Pancreas (tissue), 10 donors: ENCODE measurements at regions not wholly inside any gene's neighbourhood (a gene's known extent, or its start where the extent isn't known, plus 50 kb on each side); places are given as distances from the start of the nearest gene placed in this dataset.

Experiments used
- ATAC-seq, 4 donors: fragments of 200-7000 bp; cut with Tn5 transposase; one replicate each; pipeline versions ENCODE4 v1.8.0 to v1.9.1; 2020; ENCODE audit warnings: mild to moderate bottlenecking in 4 of 4, moderate library complexity in 4 of 4
- DNase-seq, 6 donors: peaks; one replicate each; pipeline ENCODE4 v3.0.0-alpha.2; 2020
- FAIRE-seq: peaks from 2 replicates; lab custom pipeline; 2012; peaks lifted over from hg19 to GRCh38; lab: Jason Lieb, UNC
- H3K27ac ChIP-seq, 4 donors: fragments of 200-600 bp; sonication (generic); 1 replicate in 3 of 4; 2 replicates in 1 of 4; pipeline versions ENCODE4 v1.5.0 to v1.8.0; 2020
- H3K27me3 ChIP-seq, 4 donors: fragments of 200-600 bp; one replicate each; pipeline ENCODE4 v1.8.0; 2021
- H3K36me3 ChIP-seq, 3 donors: fragments of 200-600 bp; sonication (generic) in 1 of 3; one replicate each; pipeline versions ENCODE4 v1.5.0 to v1.8.0; 2020 to 2021
- H3K4me1 ChIP-seq, 3 donors: fragments of 200-600 bp; one replicate each; pipeline ENCODE4 v1.8.0; 2021
- H3K4me3 ChIP-seq, 4 donors: fragments of 200-600 bp; sonication (generic) in 2 of 4; one replicate each; pipeline versions ENCODE4 v1.5.0 to v1.8.0; 2020 to 2021
- H3K9me3 ChIP-seq, 4 donors: fragments of 200-600 bp; one replicate each; pipeline ENCODE4 v1.8.0; 2021
- WGBS, 2 donors: extraction: QIAGEN DNeasy Blood & Tissue Kit; methylation state at CpG; one replicate each; pipeline ENCODE4 v1.1.7; 2013; 5-methylcytosine and 5-hydroxymethylcytosine counted together
- intact Hi-C, 3 donors: fragments of 100-400 bp; cut with DNase I; formaldehyde crosslinking; loops; one replicate each; pipeline versions ENCODE4 v1.11.1 to v1.14.2; 2022
- TF ChIP-seq, protein P1 (sequence below), 4 donors: fragments of 200-600 bp; sonication (generic) in 3 of 4; IDR thresholded peaks; one replicate each; pipeline versions ENCODE4 v1.5.0 to v1.8.0; 2021; ENCODE audit warnings: antibody characterized with exemption in 4 of 4
- donor health status: healthy with polysubstance abuse.
- donor health status: DM: no; HTN: no; CAD: no; lungs with moderate emphysema.
- donor health status: DM: no; HTN: no; CAD: no.
- donor health status: control.
- donor health status: control.
- donor health status: Bipolar disorder and iron deficiency.
- donor health status: DM: yes; HTN: yes; CAD: no.
- donor health status: DM: no; HTN: no; CAD: no.
- donor health status: DM: no; HTN: no; CAD: no.
- donor health status: DM: yes; HTN: yes; CAD: no.

DNA sequence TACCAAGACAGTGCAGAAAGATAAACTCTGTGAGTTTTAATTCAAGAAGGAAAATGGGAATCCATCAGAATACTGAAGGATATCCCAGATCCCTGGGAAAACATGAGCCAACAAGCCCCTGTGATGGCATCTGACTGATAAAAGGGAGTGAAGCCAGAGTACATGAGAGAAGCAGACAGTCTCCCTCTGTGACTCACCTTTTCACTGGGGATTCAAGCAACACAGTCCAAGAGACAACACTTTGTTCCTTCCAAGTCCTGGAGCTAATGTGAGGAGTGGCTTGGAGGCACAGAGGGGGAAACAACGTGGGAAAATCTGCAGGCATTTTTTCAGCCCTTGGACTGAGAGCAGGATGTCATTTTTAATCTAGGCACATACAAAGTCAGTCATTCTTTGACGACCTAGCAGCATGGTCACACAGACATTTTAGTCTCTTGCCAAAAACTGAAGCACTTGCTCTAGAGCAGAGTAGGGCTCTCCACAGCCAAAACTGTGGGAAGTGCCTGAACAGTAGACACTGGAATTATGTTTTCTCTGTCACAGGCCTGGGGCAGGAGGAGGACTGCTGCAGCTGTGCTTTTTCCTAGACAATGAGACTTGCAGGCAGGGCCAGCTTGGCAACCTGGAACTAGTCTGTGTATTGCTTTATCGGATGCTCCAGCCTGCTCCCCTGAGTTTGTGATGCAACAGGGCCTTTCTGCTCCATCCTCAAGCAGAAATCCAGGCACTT lies 465.0 kb upstream of the GJE1 start:
- Histone ChIP-seq H3K9me3 (no peaks in the 10 kb centered on the region), H3K4me3 (no peak overlapping the region), H3K27ac (no peak overlapping the region), H3K36me3 (no peaks in the 10 kb centered on the region), H3K27me3 (no peaks in the 10 kb centered on the region), H3K4me1 (no peaks in the 10 kb centered on the region)
- FAIRE-seq (no peak), DNase-seq (no peak), ATAC-seq (no peak)
- intact Hi-C loops, result no loop called here
- TF ChIP-seq, protein P1, sequence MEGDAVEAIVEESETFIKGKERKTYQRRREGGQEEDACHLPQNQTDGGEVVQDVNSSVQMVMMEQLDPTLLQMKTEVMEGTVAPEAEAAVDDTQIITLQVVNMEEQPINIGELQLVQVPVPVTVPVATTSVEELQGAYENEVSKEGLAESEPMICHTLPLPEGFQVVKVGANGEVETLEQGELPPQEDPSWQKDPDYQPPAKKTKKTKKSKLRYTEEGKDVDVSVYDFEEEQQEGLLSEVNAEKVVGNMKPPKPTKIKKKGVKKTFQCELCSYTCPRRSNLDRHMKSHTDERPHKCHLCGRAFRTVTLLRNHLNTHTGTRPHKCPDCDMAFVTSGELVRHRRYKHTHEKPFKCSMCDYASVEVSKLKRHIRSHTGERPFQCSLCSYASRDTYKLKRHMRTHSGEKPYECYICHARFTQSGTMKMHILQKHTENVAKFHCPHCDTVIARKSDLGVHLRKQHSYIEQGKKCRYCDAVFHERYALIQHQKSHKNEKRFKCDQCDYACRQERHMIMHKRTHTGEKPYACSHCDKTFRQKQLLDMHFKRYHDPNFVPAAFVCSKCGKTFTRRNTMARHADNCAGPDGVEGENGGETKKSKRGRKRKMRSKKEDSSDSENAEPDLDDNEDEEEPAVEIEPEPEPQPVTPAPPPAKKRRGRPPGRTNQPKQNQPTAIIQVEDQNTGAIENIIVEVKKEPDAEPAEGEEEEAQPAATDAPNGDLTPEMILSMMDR (IDR thresholded peaks at IDR 0.05), result no peak
- WGBS, 2 donors, result 31 to 36% methylated on average over 3 of the region's 3 CpGs

DNA sequence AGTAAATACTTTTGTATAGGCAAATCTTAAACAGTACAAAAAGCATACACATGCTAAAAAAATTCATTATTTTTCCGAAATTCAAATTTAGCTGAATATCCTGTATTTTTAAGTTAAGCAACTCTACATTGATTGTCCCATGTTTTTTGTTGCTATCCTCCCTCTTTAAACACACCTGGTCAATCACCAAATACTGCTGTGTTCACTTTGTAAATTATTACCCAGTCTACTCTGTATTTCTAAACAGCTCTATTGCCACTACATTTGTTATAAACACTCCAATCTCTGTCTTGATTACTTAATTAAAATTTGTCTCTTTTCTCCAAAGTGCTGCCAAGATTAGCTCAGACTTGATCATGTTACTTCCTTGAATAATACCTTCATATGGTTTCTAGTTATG lies 466.5 kb upstream of the GJE1 start:
- ATAC-seq, result no peak
- Histone ChIP-seq H3K4me1 (no peaks in the 10 kb centered on the region), H3K27me3 (no peaks in the 10 kb centered on the region), H3K4me3 (no peak overlapping the region), H3K27ac (no peak overlapping the region), H3K36me3 (no peaks in the 10 kb centered on the region), H3K9me3 (no peaks in the 10 kb centered on the region)
- no peak for DNase-seq
- WGBS, 2 donors, result 30 to 49% methylated on average over 1 of the region's 1 CpG
- TF ChIP-seq, protein P1 (IDR thresholded peaks at IDR 0.05), result no peak
- FAIRE-seq, result no peak
- intact Hi-C loops, result no loop called here

DNA sequence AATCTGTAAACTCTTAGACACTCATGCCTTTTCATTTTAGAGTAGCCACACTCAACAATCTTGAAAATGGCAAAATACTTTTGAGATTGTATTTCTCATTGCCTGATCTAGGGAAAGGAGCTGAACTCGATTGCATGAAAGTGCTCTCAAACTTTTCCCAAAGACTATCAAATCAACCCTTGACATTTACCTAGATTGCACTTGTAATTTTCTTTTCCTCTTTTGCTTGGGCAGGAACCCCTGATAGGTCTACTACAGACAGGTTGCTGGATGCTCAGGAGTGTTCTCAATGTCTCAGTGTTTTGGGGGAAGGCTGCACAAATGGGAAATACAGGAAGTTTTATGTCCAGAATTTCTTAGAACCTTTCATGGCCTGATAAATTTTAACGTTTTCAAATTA lies 468.0 kb upstream of the GJE1 start:
- Histone ChIP-seq H3K4me3 (no peak overlapping the region), H3K36me3 (no peaks in the 10 kb centered on the region), H3K9me3 (no peaks in the 10 kb centered on the region), H3K4me1 (no peaks in the 10 kb centered on the region), H3K27me3 (no peaks in the 10 kb centered on the region), H3K27ac (no peak overlapping the region)
- intact Hi-C loops, result no loop called here
- DNase-seq (no peak), FAIRE-seq (no peak), ATAC-seq (no peak)
- WGBS, 2 donors, result 50 to 54% methylated on average over 2 of the region's 2 CpGs
- TF ChIP-seq, protein P1 (IDR thresholded peaks at IDR 0.05), result no peak

DNA sequence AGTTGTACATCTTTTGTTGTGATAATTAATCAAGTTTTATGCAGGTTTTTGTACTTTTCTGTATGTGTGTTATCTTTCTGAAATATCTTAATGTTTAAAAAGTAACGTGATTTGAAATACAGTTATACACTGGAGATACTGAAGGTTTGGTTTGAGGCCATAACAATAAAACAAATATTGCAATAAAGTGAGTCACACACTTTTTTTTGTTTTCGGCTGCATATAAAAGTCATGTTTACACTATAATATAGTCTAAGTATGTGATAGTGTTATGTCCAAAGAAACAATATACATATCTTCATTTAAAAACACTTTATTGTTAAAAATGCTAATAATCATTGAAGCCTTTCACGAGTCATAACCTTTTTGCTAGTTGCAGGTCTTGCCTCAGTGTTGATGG lies 473.1 kb upstream of the GJE1 start:
- FAIRE-seq (no peak), ATAC-seq (no peak), DNase-seq (no peak)
- 48 to 63% methylated on average over 3 of the region's 3 CpGs for WGBS, 2 donors
- Histone ChIP-seq H3K36me3 (no peaks in the 10 kb centered on the region), H3K9me3 (no peaks in the 10 kb centered on the region), H3K4me1 (no peaks in the 10 kb centered on the region), H3K4me3 (no peak overlapping the region), H3K27ac (no peak overlapping the region), H3K27me3 (no peaks in the 10 kb centered on the region)
- intact Hi-C loops, result no loop called here
- TF ChIP-seq, protein P1 (IDR thresholded peaks at IDR 0.05), result no peak

DNA sequence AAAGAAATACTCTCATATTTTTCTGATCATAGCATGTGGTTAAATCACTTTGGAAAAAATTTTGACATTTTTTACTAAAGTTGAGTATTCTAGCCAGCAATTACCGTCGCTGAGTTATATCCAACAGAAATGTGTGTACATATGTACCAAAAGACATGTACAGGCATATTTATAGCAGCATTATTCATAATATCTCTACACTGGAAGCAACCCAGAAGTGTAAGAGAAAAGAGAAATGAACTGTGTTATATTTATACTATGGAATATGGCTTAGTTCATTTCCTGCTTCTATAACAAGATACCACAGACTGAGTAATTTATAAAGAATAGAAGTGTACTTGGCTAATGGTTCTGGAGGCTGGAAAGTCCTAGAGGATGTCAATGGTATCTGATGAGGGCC lies 474.0 kb upstream of the GJE1 start:
- Histone ChIP-seq H3K4me1 (no peaks in the 10 kb centered on the region), H3K36me3 (no peaks in the 10 kb centered on the region), H3K4me3 (no peak overlapping the region), H3K9me3 (no peaks in the 10 kb centered on the region), H3K27ac (no peak overlapping the region), H3K27me3 (no peaks in the 10 kb centered on the region)
- no peak for DNase-seq
- no peak for FAIRE-seq
- intact Hi-C loops, result no loop called here
- TF ChIP-seq, protein P1 (IDR thresholded peaks at IDR 0.05), result no peak
- no peak for ATAC-seq
- 68 to 83% methylated on average over 2 of the region's 2 CpGs for WGBS, 2 donors
